ENCODE measurements at regions not wholly inside any gene's neighbourhood (a gene's known extent, or its start where the extent isn't known, plus 50 kb on each side); places are given as distances from the start of the nearest gene placed in this dataset.

- TF ChIP-seq CTCF (IDR thresholded peaks at IDR 0.05), result no peak
- no peak for TF ChIP-seq EP300 (IDR thresholded peaks at IDR 0.05)
- TF ChIP-seq POLR2AphosphoS5 (IDR thresholded peaks at IDR 0.05), result no peak
Observed at GRCh38 chr2:204306667-204307066, 238.6 kb upstream of the PARD3B start.

Data from stomach (tissue), 4 donors.